NCI-H2196 treated with DMSO at 0.1 percent for 48 hours (cell line): ENCODE measurements at regions not wholly inside any gene's neighbourhood (a gene's known extent, or its start where the extent isn't known, plus 50 kb on each side); places are given as distances from the start of the nearest gene placed in this dataset.
"Not testable (repeated sequence)": the region's sequence is repeated elsewhere in the genome, so short reads cannot be mapped to it uniquely, and the experiment has no call there.

Source experiments
- DNase-seq: peaks from one replicate; lab custom pipeline; 2025; ENCODE audit not compliant: unreplicated experiment; lab: John Stamatoyannopoulos, UW

DNA sequence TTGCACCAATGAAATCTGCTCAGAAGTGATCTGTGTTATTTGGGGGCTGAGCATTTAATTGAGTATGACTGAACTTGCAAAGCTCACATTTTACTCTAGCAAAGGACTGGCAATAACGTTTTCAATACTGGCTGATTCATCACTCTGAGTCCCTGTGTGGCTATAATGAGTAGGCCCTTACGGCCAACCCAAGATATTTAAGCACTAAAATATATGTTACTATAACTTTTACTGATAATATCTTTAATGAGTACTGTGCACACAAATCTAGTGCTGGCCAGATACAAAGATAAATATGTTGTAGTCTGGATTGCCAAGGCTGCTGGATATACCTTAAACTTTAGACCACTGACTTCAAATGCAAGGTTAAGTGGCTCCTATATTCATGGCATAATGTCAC, 436.4 kb upstream of the KCNMB2 start:
- no peak for DNase-seq

DNA sequence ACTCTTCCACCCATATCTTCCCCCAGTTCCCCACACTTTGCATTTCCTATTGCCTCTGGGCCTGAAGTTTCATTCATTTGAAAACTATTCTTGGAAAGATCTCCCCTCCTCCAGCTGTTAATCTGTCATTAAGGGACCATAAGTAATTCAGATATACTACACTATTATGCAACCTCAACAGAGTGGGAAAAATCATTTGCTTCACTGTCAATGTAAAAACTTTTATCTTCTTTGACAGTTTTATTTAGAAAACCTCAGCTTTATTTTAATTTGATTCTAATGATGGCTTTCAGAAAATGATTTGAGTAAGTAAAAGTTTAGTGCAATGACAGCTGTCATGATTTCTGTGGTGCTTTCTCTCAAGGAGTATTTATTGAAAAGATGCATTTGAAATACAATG, 435.3 kb upstream of the KCNMB2 start:
- no peak for DNase-seq

DNA sequence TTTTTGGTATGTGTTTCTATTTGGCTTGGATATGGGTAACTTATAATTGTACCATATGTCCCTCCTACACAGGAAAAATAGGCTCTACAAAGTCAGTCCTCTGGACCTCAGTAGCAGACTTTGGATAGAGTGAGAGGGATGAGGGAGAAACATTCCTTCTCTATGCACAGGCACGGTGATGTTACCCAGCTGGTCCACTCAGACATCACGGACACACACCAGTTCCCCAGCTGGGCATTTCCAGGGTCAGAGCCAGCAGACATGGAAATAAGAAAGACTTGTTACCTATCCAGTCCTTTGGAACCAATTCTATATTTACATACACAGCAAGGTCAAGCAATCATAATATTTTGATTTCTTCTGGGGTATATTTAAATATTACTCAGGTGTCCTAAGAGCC, 433.1 kb upstream of the KCNMB2 start:
- DNase-seq, result no peak

DNA sequence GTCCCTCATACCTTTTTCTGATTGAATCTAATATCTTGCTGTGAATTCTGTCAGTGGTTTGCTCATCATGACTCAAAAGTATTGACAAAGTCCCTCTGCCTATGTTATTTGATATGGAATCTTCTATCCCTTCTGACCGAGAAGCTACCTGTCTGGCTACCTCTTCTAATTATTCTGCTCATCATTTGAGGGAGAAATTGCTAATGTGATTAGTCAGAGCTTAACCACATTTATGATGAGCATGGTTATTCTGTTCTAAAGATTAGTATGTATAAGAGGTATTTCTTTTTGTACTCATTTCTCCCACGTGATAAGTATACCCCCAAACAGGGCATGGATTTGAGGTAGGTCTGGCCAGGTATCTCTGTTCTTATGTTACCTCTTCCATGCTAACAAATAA, 428.4 kb upstream of the KCNMB2 start:
- DNase-seq, result no peak

DNA sequence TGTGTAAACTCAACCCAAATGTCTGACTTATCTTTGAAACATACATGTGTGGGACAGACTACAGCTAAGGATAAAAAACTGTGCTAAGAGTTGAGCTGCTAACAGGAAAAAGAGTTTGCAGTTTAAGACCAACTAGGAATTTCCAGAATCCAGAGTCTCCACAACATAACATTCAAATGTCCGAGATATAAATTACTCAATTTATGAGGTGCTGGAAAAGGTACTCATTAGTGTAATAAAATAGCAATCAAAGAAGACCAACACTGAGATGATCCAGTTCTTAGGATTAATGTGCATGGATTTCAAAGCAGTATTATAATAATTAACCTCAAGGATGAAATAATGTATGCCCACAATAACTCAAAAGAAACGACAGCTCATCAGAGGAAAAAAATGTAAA, 426.5 kb upstream of the KCNMB2 start:
- DNase-seq, result no peak

DNA sequence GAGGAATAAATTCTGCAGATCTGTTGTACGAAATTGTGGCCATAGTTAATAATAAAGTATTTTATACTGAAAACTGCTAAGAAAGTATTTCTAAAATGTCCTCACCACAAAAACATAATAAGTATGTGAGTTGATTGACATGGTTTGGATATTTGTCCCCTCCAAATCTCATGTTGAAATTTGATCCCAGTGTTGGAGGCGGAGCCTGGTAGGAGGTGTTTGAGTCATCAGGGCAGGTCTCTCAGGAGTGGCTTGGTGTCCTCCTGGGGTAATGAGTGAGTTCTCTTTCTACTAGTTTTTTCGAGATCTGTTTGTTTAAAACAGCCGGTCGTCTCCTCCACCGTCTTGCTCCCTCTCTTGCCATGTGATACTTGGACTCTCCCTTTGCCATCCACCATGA, 424.1 kb upstream of the KCNMB2 start:
- DNase-seq, result no peak

DNA sequence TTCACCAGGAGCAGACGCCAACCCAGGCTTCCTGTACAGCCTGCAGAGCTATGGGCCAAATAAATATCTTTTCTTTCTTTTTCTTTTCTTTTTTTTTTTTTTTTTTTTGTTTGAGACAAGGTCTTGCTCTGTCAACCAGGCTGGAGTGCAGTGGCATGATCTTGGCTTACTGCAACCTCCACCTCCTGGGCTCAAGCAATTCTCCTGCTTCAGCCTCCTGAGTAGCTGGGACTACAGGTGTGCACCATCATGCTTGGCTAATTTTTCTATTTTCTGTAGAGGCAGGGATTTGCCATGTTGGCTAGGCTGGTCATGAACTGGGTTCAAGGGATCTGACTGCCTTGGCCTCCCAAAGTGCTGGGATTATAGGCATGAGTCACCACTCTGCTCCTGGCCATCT, 423.7 kb upstream of the KCNMB2 start:
- not testable (repeated sequence) for DNase-seq

DNA sequence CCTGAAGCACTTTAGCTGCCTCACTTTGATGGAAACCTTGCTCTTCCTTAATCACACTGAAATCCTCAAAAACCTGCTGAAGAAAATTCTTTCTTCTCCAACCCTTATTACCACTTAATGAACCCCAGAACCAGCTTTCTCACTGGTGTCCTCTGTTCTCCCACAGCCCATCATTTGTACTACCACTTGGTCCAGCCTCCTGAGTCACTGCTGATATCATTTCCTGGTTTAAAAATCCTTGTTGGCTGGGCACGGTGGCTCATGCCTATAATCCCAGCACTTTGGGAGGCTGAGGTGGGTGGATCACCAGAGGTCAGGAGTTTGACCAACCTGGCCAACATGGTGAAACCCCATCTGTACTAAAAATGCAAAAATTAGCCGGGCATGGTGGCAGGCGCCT, 418.6 kb upstream of the KCNMB2 start:
- DNase-seq, result no peak

DNA sequence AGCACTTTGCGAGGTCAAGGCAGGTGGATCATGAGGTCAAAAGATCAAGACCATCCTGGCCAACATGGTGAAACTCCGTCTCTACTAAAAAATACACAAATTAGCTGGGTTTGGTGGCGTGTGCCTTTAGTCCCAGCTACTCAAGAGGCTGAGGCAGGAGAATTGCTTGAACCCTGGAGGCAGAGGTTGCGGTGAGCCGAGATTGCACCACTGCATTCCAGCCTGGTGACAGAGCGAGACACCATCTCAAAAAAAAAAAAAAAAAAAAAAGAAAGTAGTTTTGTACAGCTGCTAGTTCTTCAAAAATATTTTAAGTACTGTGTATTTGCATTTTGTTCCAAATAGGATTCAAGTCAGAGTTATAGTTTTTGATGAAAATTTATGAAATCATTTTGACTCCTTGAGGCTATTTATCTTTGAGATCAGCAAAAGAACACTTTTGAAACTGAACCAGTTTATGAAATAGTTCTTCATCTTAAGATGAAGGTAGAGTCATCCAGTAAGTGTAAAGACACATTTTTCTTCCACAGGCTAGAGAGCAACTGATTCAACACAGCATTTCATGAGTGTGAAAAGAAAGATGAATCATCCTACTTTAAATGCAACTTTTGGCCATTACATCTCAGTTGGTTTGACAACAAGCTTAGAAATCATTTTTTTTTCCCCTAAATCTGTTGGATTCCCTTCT, 416.5 kb upstream of the KCNMB2 start:
- DNase-seq, result not testable (repeated sequence)

DNA sequence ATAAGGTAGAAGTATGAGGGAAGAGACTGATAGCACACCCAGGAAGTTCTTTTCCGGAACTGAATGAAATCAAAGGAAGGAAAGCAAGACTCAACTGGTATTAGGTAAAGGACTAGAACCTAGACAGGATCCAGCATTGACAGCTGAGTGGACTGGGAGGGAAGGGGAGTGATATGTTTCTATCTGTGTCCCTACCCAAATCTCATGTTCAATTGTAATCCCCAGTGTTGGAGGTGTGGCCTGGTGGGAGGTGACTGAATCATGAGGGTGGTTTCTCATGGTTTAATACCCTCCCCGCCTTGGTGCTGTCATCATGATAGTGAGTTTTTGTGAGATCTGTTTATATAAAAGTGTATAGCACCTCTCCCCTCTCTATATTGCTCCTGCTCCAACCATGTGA, 415.9 kb upstream of the KCNMB2 start:
- DNase-seq, result no peak

DNA sequence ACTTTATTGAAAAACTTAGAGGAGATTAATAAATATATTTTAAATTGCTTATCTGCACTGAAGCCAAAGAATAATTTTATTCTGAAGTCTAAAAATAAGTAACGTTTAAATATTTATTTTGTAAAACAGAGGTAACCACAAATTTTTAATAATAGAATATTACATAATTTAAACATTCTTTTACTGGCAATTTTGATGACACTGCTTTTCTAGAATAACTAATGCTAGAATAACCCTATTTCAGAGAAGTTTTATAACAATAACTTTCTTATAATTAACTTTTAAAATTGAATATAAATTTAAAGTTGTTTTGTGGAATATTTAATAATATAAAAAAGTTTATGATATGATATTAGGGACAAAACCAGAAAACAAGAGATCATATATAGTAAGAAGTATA, 409.6 kb upstream of the KCNMB2 start:
- no peak for DNase-seq

DNA sequence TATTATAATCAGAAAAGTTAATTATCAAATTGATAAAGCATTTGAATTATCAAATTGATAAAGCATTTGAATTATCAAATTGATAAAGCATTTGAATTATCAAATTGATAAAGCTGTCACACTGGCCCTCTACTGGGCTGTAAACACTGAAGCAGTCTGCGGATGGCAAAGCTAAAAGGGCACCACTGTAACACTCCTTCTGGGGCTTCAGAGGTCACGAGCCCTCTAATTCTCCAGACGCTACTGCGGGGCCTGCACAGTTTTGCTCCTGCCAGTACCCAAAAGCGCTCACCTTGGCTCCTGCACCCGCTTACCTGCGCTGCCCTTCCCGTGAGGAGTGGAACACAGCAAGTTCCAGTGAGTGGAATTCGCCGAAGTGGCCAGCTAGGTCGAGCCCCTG, 409.0 kb upstream of the KCNMB2 start:
- DNase-seq, result no peak

DNA sequence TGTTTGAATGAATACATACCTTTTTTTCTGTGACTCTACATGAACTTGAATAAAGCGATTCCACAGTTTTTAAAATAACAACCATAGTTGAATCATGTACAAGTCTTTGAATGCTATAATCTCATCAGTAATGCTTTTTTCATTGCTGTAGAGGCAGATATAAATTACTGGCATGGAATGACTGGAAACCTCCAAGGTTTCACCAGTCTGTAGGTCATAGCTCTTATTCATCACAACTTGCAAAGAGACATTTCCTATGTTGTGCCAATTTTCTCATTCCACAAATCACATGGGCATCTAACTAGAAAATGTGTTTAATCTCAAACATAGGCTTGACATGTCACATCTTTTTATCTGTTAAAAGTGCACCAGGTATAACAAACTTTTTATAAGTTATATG, 407.1 kb upstream of the KCNMB2 start:
- DNase-seq, result no peak

DNA sequence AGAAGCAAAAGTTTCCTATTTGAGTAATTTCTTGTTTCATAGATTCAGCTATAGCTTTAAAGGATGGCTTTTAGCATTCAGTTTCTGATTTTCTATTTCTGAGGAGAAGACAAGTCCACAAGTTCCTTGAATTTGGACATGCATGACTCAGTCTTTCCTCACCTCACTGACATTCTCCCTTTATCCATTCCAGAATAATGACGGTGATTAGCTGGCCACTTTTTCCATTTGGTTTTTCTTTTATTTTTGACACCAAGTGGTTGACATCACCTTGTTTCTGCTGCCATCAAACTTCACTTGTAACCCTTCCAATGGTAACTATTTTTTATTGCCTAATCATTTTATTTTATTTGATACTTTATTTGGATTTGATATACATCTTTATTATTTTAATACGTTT, 404.4 kb upstream of the KCNMB2 start:
- DNase-seq, result no peak

DNA sequence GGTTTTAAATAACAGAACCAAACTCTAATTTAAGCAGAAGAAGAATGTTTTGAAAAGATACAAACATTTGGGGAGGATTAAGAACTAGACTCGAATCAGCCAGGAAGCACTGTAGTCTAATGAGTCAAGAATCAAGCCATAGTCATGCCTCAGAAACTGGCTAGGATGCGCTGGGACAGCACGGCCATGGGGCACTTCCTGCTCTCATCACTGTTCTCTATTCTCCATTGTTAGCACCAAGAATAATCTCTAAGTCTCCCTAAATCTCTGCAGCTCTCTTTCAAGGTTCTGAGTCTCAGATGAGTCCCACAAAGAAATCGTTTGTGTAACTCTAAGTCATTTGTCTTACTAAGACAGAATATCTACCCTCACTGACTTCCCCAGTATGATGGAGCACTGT, 399.0 kb upstream of the KCNMB2 start:
- DNase-seq, result no peak

DNA sequence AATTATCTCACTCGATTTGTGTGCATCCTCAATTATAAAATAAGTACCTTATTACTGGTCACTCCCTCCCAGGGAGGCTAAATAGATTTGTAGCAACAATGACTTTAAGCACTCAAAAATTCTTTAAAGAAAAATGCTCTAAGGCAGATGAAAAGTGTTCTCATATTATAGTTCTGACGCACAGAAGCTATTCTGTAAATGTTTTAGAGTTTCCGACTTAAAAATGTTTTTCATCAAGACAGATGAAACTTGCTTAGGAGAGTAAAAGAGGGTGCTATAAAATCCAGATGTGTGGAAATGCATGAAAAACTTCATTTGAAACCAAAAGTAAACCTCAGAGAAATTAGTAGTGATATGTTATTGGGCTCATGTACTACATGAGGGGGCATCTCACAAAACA, 398.4 kb upstream of the KCNMB2 start:
- DNase-seq, result no peak

DNA sequence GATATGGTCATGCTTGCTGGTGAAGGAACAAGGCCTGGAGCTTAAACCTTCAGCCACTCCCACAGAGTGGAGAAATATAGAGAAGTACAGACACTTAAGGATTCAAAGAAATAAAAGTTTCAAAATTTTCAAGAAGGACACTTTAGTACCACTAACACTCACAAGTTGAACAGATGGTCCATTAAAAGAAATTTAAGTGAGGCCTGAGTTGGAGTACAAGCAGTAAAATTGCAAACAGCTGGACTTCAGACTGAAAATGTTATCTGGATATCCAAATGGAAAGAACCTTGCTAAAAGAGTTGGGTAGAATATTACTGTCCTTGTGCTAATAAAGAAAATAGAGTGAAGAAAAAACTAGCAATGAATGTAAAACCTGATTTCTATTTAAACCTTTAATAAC, 397.1 kb upstream of the KCNMB2 start:
- no peak for DNase-seq

DNA sequence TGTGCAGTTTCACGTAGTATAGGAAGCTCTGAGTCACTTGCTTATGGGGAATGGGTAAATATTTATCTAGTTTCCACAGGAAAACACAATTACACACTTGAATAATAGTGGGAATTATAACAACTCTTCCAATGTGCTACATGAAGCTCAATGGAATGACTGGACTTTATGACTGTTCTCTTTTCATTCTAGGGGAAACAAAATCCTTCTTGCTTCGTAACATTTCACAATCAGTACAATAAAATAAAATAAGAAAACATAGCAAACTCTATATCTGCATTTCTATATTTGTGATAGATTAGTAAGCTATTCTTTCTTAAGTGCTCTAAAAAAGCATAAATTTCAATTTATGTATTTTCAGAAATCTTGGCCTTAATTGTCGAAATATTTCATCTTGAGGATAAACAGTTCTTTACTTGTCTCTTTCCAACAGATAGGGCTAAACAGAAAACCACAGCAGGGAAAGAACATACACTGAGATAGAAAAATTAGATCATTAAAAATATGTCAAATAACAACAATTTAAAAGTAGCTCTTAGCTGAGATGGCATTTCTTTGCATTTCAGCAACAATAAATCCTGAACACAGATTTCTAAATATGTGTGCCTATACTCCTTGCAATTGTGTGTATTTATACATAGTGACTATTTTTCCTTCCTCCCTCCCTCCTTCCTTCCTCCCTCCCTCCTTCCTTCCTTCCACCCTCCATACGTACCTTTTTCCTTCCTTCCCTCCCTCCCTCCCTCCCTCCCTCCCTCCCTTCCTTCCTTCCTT, 395.5 kb upstream of the KCNMB2 start:
- no peak for DNase-seq

DNA sequence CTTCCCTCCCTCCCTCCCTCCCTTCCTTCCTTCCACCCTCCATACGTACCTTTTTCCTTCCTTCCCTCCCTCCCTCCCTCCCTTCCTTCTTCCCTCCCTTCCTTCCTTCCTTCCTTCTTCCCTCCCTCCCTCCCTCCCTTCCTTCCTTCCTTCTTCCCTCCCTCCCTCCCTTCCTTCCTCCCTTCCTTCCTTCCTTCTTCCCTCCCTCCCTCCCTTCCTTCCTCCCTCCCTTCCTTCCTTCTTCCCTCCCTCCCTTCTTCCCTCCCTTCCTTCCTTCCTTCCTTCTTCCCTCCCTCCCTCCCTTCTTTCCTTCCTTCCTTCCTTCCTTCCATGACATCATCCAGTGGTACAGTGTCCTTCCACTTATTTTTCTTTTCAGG, 394.9 kb upstream of the KCNMB2 start:
- DNase-seq, result not testable (repeated sequence)

DNA sequence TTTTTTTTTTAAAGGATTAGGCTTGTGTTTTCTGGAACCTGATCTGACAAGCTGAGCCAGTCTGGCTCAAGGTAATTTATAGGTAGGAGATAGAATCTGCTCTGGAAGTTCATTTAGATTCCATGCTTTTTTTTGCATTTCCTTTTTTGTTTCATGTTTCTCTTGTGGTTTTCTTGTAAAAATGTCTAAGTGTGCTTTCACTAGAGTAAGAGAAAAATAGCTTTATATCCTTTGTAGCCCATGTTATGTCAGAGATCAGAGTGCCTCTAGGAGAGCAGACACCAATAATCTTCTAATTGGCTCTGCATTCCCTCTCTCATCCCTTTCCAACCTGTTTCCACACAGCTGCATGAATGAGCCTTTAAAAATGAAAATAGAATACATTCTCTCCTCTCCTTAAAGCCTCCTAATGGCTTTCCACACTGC, 389.8 kb upstream of the KCNMB2 start:
- DNase-seq, result no peak

DNA sequence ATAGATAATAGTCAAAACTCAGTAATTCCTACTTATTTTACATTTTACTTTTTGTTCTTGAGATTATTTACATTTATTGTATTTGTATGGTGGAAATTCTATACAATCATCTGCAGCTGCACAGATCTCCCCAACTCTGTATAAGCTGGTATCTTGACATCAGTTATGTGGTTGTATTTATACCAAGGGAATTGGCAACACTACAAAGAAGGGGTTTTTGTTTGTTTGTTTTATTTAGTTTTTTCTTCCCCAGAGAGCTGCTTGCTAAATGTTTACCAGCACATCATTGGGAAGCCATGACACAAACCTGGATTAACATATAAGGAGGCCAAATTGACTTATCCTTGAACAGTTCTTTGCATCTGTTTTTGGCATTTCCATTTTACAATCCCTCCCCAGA, 389.2 kb upstream of the KCNMB2 start:
- DNase-seq, result no peak

DNA sequence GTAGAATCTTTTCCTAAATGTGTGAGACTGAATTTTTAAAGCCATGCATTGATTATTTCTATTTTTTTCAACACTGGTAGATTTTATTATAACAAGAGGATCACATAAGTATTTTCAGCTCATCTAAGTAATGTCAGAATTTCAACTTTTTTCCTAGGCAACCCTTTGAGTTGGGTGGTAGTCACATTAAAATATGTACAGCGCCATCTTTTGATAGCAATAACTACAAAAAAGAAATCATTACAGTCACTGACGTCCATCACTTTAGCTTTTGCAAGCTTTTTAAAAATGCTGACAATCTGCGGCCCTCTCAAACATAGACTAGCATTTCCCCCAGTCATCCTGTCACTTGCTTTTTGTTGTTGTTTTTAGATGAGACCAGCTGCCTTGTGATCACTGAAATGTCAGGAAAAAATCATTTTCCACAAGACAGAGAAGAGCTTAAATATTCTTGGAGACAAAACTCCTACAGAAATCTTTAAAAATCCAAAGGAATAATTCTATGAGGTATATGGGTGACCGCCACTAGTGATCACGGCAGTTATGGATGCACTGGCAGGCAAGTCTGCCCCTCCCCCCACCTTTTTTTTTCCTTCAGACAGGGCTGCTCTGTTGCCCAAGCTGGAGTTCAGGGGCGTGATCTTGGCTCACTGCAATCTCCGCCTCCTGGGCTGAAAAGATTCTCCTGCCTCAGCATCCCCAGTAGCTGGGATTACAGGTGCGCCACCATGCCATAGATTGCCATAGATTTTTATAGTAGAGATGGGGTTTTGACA, 384.0 kb upstream of the KCNMB2 start:
- DNase-seq, result no peak
